Suprapubic skin (tissue), 4 donors: ENCODE measurements at regions not wholly inside any gene's neighbourhood (a gene's known extent, or its start where the extent isn't known, plus 50 kb on each side); places are given as distances from the start of the nearest gene placed in this dataset.
"Not testable (repeated sequence)": the region's sequence is repeated elsewhere in the genome, so short reads cannot be mapped to it uniquely, and the experiment has no call there.

Experiments used
- DNase-seq, 2 donors: peaks; one replicate each; pipeline ENCODE4 v3.0.0-alpha.2; 2019; ENCODE audit warnings: low spot score in 2 of 2
- H3K27ac ChIP-seq: fragments of 200-600 bp; sonication (generic); one replicate; pipeline ENCODE4 v1.5.1; 2019
- H3K27me3 ChIP-seq: fragments of 200-600 bp; sonication (generic); one replicate; pipeline ENCODE4 v1.5.1; 2019
- H3K36me3 ChIP-seq: fragments of 200-600 bp; sonication (generic); one replicate; pipeline ENCODE4 v1.5.1; 2019
- H3K4me1 ChIP-seq: fragments of 200-600 bp; sonication (generic); one replicate; pipeline ENCODE4 v1.5.1; 2019
- H3K4me3 ChIP-seq: fragments of 200-600 bp; sonication (generic); one replicate; pipeline ENCODE4 v1.5.1; 2019; ENCODE audit warnings: mild to moderate bottlenecking
- H3K9me3 ChIP-seq: fragments of 200-600 bp; sonication (generic); one replicate; pipeline ENCODE4 v1.5.1; 2019
- CTCF ChIP-seq, 2 donors: fragments of 200-600 bp in 1 of 2; fragments of 450-650 bp in 1 of 2; sonication (generic) in 1 of 2; IDR thresholded peaks; one replicate each; pipeline ENCODE4 v1.5.1; 2016 to 2019; ENCODE audit warnings: antibody characterized with exemption in 2 of 2, mild to moderate bottlenecking in 1 of 2, moderate library complexity in 1 of 2
- EP300 ChIP-seq: sonication (generic); formaldehyde crosslinking; IDR thresholded peaks from one replicate; pipeline ENCODE4 v1.6.1; 2017; ENCODE audit warnings: antibody characterized with exemption
- POLR2A ChIP-seq, 2 donors: fragments of 450-650 bp; IDR thresholded peaks; one replicate each; pipeline ENCODE4 v1.6.1; 2017; ENCODE audit warnings: antibody characterized with exemption in 2 of 2, mild to moderate bottlenecking in 2 of 2, moderate library complexity in 2 of 2
- POLR2AphosphoS5 ChIP-seq, 3 donors: sonication (generic); formaldehyde crosslinking; IDR thresholded peaks; one replicate each; pipeline ENCODE4 v1.6.1; 2017; ENCODE audit warnings: antibody characterized with exemption in 3 of 3
- WGBS: methylation state at CpG from one replicate; pipeline ENCODE4 v1.1.5; 2018; 5-methylcytosine and 5-hydroxymethylcytosine counted together

GRCh38 chr5:42109006-42109572, 184.0 kb downstream of the FBXO4 start:
- TF ChIP-seq CTCF (IDR thresholded peaks at IDR 0.05) (no peak), EP300 (no peak), POLR2A (IDR thresholded peaks at IDR 0.05) (no peak), POLR2AphosphoS5 (IDR thresholded peaks at IDR 0.05) (no peak)
- DNase-seq = no peak
- no peaks in the 10 kb centered on the region for H3K27me3 ChIP-seq
- no peaks in the 10 kb centered on the region for H3K9me3 ChIP-seq
- 63% methylated on average over 3 of the region's 3 CpGs for WGBS
- H3K27ac ChIP-seq = no peak overlapping the region
- H3K36me3 ChIP-seq = no peaks in the 10 kb centered on the region
- H3K4me1 ChIP-seq = no peaks in the 10 kb centered on the region
- no peak overlapping the region for H3K4me3 ChIP-seq

GRCh38 chr5:42115721-42116120, 190.6 kb downstream of the FBXO4 start:
- not testable (repeated sequence) for H3K4me3 ChIP-seq, DNase-seq, H3K27me3 ChIP-seq, H3K27ac ChIP-seq, H3K36me3 ChIP-seq, H3K9me3 ChIP-seq, H3K4me1 ChIP-seq
- 89% methylated on average over 3 of the region's 3 CpGs for WGBS

GRCh38 chr5:42120070-42120469, 195.0 kb downstream of the FBXO4 start:
- no peaks in the 10 kb centered on the region for H3K27me3 ChIP-seq
- H3K4me3 ChIP-seq = no peak overlapping the region
- H3K4me1 ChIP-seq = no peaks in the 10 kb centered on the region
- no peak for DNase-seq
- no peaks in the 10 kb centered on the region for H3K9me3 ChIP-seq
- H3K36me3 ChIP-seq = no peaks in the 10 kb centered on the region
- H3K27ac ChIP-seq = no peak overlapping the region
- no peak for TF ChIP-seq POLR2A (IDR thresholded peaks at IDR 0.05)
- TF ChIP-seq CTCF (IDR thresholded peaks at IDR 0.05) = no peak
- TF ChIP-seq EP300 = no peak
- no peak for TF ChIP-seq POLR2AphosphoS5 (IDR thresholded peaks at IDR 0.05)

- Histone ChIP-seq H3K36me3 (no peaks in the 10 kb centered on the region), H3K4me1 (no peaks in the 10 kb centered on the region), H3K27me3 (no peaks in the 10 kb centered on the region), H3K9me3 (no peaks in the 10 kb centered on the region), H3K4me3 (no peak overlapping the region), H3K27ac (no peak overlapping the region)
- DNase-seq = no peak
- TF ChIP-seq POLR2AphosphoS5 (IDR thresholded peaks at IDR 0.05) (no peak), EP300 (no peak), CTCF (IDR thresholded peaks at IDR 0.05) (no peak), POLR2A (IDR thresholded peaks at IDR 0.05) (no peak)
- 58% methylated on average over 2 of the region's 2 CpGs for WGBS
Measured at GRCh38 chr5:42121401-42121800, 196.3 kb downstream of the FBXO4 start.

- no peak overlapping the region for H3K4me3 ChIP-seq
- H3K36me3 ChIP-seq = no peaks in the 10 kb centered on the region
- WGBS = 71% methylated on average over 2 of the region's 2 CpGs
- TF ChIP-seq POLR2A (IDR thresholded peaks at IDR 0.05) = no peak
- TF ChIP-seq POLR2AphosphoS5 (IDR thresholded peaks at IDR 0.05) = no peak
- TF ChIP-seq EP300 = no peak
- TF ChIP-seq CTCF (IDR thresholded peaks at IDR 0.05) = no peak
- no peaks in the 10 kb centered on the region for H3K9me3 ChIP-seq
- H3K4me1 ChIP-seq = no peaks in the 10 kb centered on the region
- no peak overlapping the region for H3K27ac ChIP-seq
- DNase-seq = no peak
- H3K27me3 ChIP-seq = no peaks in the 10 kb centered on the region
Measured at GRCh38 chr5:42131081-42131480, 206.0 kb downstream of the FBXO4 start.

GRCh38 chr5:42143361-42143760, 218.3 kb downstream of the FBXO4 start:
- no peak for TF ChIP-seq POLR2A (IDR thresholded peaks at IDR 0.05)
- TF ChIP-seq POLR2AphosphoS5 (IDR thresholded peaks at IDR 0.05) = no peak
- TF ChIP-seq CTCF (IDR thresholded peaks at IDR 0.05) = no peak
- TF ChIP-seq EP300 = no peak
- no peaks in the 10 kb centered on the region for H3K4me1 ChIP-seq
- no peaks in the 10 kb centered on the region for H3K27me3 ChIP-seq
- WGBS = 84% methylated on average over 2 of the region's 2 CpGs
- H3K4me3 ChIP-seq = no peak overlapping the region
- no peak overlapping the region for H3K27ac ChIP-seq
- H3K9me3 ChIP-seq = peaks cover 3% of the 10 kb centered on the region
- DNase-seq = no peak
- H3K36me3 ChIP-seq = no peaks in the 10 kb centered on the region
